OCI-LY7 (cell line): ENCODE measurements at regions not wholly inside any gene's neighbourhood (a gene's known extent, or its start where the extent isn't known, plus 50 kb on each side); places are given as distances from the start of the nearest gene placed in this dataset.
"Not testable (repeated sequence)": the region's sequence is repeated elsewhere in the genome, so short reads cannot be mapped to it uniquely, and the experiment has no call there.

Experiments
- BruUV-seq: library from RNA; stranded (reverse); fragments of 400-500 nt; replicated peaks from 2 replicates; lab custom pipeline; 2021; lab: Mats Ljungman, UMichigan
- CTCF ChIA-PET: fragments of 300-600 bp; sonication (Branson Sonifier 250); formaldehyde crosslinking; loops from one replicate; lab custom pipeline; 2022; ENCODE audit warnings: antibody characterized with exemption; ENCODE audit not compliant: unreplicated experiment; lab: Charles Lee
- POLR2A ChIA-PET: fragments of 300-600 bp; sonication (Branson Sonifier 250); formaldehyde crosslinking; loops from one replicate; lab custom pipeline; 2022; ENCODE audit warnings: antibody characterized with exemption; lab: Charles Lee
- DNase-seq: peaks from one replicate; pipeline ENCODE4 v3.0.0-alpha.2; 2015; ENCODE audit warnings: low spot score
- H2AFZ ChIP-seq: fragments of 200-600 bp; sonication (generic), shearing (Covaris generic); 2 replicates; pipeline ENCODE4 v1.6.1; 2014; ENCODE audit warnings: mild to moderate bottlenecking, antibody characterized with exemption, low read length, moderate library complexity
- H3K27ac ChIP-seq: fragments of 200-600 bp; sonication (generic); 2 replicates; pipeline ENCODE4 v1.5.1; 2014; ENCODE audit warnings: mixed run types, low read depth, mild to moderate bottlenecking, moderate library complexity, low read length, inconsistent platforms; ENCODE audit not compliant: poor library complexity, severe bottlenecking
- H3K36me3 ChIP-seq: fragments of 200-600 bp; sonication (generic); 2 replicates; pipeline ENCODE4 v1.6.1; 2014; ENCODE audit warnings: mild to moderate bottlenecking, antibody characterized with exemption, low read length, moderate library complexity, mixed read lengths; ENCODE audit not compliant: insufficient read depth
- H3K4me1 ChIP-seq: fragments of 200-600 bp; sonication (generic); 2 replicates; pipeline ENCODE4 v1.5.1; 2014; ENCODE audit warnings: mild to moderate bottlenecking, low read length; ENCODE audit not compliant: insufficient read depth, poor library complexity, severe bottlenecking
- H3K4me2 ChIP-seq: fragments of 200-600 bp; sonication (generic); 2 replicates; pipeline ENCODE4 v1.6.1; 2014; ENCODE audit warnings: mild to moderate bottlenecking, low read length
- H3K4me3 ChIP-seq: fragments of 200-600 bp; sonication (generic); 2 replicates; pipeline ENCODE4 v1.5.1; 2014; ENCODE audit warnings: mild to moderate bottlenecking, low read depth, low read length; ENCODE audit not compliant: poor library complexity, severe bottlenecking
- H3K79me2 ChIP-seq: fragments of 200-600 bp; sonication (generic); 2 replicates; pipeline ENCODE4 v1.6.1; 2016; ENCODE audit warnings: low read depth, mild to moderate bottlenecking, low read length, moderate library complexity, mixed read lengths; ENCODE audit not compliant: insufficient read depth
- H3K9me2 ChIP-seq: fragments of 200-600 bp; sonication (generic); 2 replicates; pipeline ENCODE4 v1.6.1; 2016; ENCODE audit warnings: mild to moderate bottlenecking, low read length, mixed read lengths; ENCODE audit not compliant: insufficient read depth
- H3K9me3 ChIP-seq: fragments of 200-600 bp; sonication (generic); 2 replicates; pipeline ENCODE4 v1.6.1; 2014; ENCODE audit warnings: mild to moderate bottlenecking, mixed run types, low read length, mixed read lengths
- H4K20me1 ChIP-seq: fragments of 200-600 bp; sonication (generic); 2 replicates; pipeline ENCODE4 v1.6.1; 2014; ENCODE audit warnings: mild to moderate bottlenecking, antibody characterized with exemption, low read length, moderate library complexity, mixed read lengths; ENCODE audit not compliant: insufficient read depth
- CTCF ChIP-seq: fragments of 200-600 bp; sonication (generic); conservative IDR thresholded peaks from 2 replicates; pipeline ENCODE4 v1.5.1; 2014; ENCODE audit warnings: mild to moderate bottlenecking, antibody characterized with exemption, low read length, moderate library complexity, mixed read lengths
- EZH2phosphoT487 ChIP-seq: fragments of 200-600 bp; sonication (generic); IDR thresholded peaks from 2 replicates; pipeline ENCODE4 v1.6.1; 2018; ENCODE audit warnings: low read depth, borderline replicate concordance, mild to moderate bottlenecking, mixed run types, antibody characterized with exemption, low read length, moderate library complexity, mixed read lengths
- intact Hi-C: fragments of 100-400 bp; cut with micrococcal nuclease; formaldehyde crosslinking; loops from one replicate; pipeline ENCODE4 v1.10.0; 2022; ENCODE audit not compliant: unreplicated experiment

GRCh38 chr4:42311591-42311990, 85.7 kb upstream of the SHISA3 start:
- H3K27ac ChIP-seq: no peak overlapping the region
- ChIA-PET CTCF (no interaction called here), POLR2A (interaction anchor here (0.7 kb wide), 1 partner anchor 26 kb away, joined by 3 read pairs; no protein-coding TSS in a partner anchor)
- H3K4me2 ChIP-seq: no peak overlapping the region
- no peak overlapping the region for H3K4me3 ChIP-seq
- no TSS peak for BruUV-seq
- no peak for DNase-seq
- TF ChIP-seq EZH2phosphoT487 (no peak), CTCF (no peak)
- H3K9me2 ChIP-seq: no peaks in the 10 kb centered on the region
- H4K20me1 ChIP-seq: no peaks in the 10 kb centered on the region
- no peaks in the 10 kb centered on the region for H3K9me3 ChIP-seq
- no peak overlapping the region for H2AFZ ChIP-seq
- H3K79me2 ChIP-seq: no peaks in the 10 kb centered on the region
- peaks cover 7% of the 10 kb centered on the region for H3K4me1 ChIP-seq
- intact Hi-C loops: no loop called here
- no peaks in the 10 kb centered on the region for H3K36me3 ChIP-seq

- BruUV-seq, H3K4me3 ChIP-seq: not testable (repeated sequence)
- POLR2A ChIA-PET: interaction anchor here (0.9 kb wide), 1 partner anchor 9 kb away, joined by 3 read pairs; no protein-coding TSS in a partner anchor
Measured at GRCh38 chr4:42313420-42313819, 83.9 kb upstream of the SHISA3 start.

GRCh38 chr4:42313872-42314271, 83.4 kb upstream of the SHISA3 start:
- Histone ChIP-seq H3K4me2 (no peak overlapping the region), H3K9me2 (no peaks in the 10 kb centered on the region), H3K36me3 (no peaks in the 10 kb centered on the region), H3K9me3 (no peaks in the 10 kb centered on the region), H3K4me3 (no peak overlapping the region), H3K4me1 (peaks cover 7% of the 10 kb centered on the region), H3K79me2 (no peaks in the 10 kb centered on the region), H4K20me1 (no peaks in the 10 kb centered on the region), H3K27ac (no peak overlapping the region), H2AFZ (no peak overlapping the region)
- BruUV-seq: no TSS peak
- CTCF ChIA-PET: no interaction called here
- intact Hi-C loops: no loop called here
- no peak for DNase-seq
- POLR2A ChIA-PET: no interaction called here
- no peak for TF ChIP-seq CTCF
- no peak for TF ChIP-seq EZH2phosphoT487

More at GRCh38 chr4:42313420-42313819, 83.9 kb upstream of the SHISA3 start:
- intact Hi-C loops, CTCF ChIA-PET, H3K4me2 ChIP-seq, H3K4me1 ChIP-seq, H3K27ac ChIP-seq, H3K9me3 ChIP-seq, H3K79me2 ChIP-seq, H3K36me3 ChIP-seq, H4K20me1 ChIP-seq, DNase-seq, H2AFZ ChIP-seq, H3K9me2 ChIP-seq: not testable (repeated sequence)
